ENCODE measurements at regions not wholly inside any gene's neighbourhood (a gene's known extent, or its start where the extent isn't known, plus 50 kb on each side); places are given as distances from the start of the nearest gene placed in this dataset.

GRCh38 chr4:179441596-179441995, 1999.4 kb upstream of the AGA start:
- no peak overlapping the region for H3K4me3 ChIP-seq (ENCODE audit: insufficient read length, low read depth)
- DNase-seq (ENCODE audit: low read depth, low spot score), result no peak
- TF ChIP-seq YY1 (IDR thresholded peaks at IDR 0.05; ENCODE audit: insufficient read depth, insufficient read length), result no peak
- no peak for TF ChIP-seq ZNF274 (IDR thresholded peaks at IDR 0.05; ENCODE audit: low read depth, low read length)
- TF ChIP-seq SUZ12 (IDR thresholded peaks at IDR 0.05; ENCODE audit: extremely low read depth, insufficient read depth, insufficient read length), result no peak
- no peak overlapping the region for H3K9ac ChIP-seq (ENCODE audit: insufficient read length, low read depth)
- H3K9me3 ChIP-seq (ENCODE audit: insufficient read depth, low read length), result no peaks in the 10 kb centered on the region
- no peaks in the 10 kb centered on the region for H3K4me1 ChIP-seq (ENCODE audit: insufficient read depth, insufficient read length)
- H3K27me3 ChIP-seq (ENCODE audit: insufficient read depth, insufficient read length), result no peaks in the 10 kb centered on the region
- H3K36me3 ChIP-seq (ENCODE audit: insufficient read depth, insufficient read length, low read length), result no peaks in the 10 kb centered on the region

- no peaks in the 10 kb centered on the region for H3K9me3 ChIP-seq (ENCODE audit: insufficient read depth, low read length)
- DNase-seq (ENCODE audit: low read depth, low spot score), result no peak
- no peaks in the 10 kb centered on the region for H3K27me3 ChIP-seq (ENCODE audit: insufficient read depth, insufficient read length)
- no peaks in the 10 kb centered on the region for H3K36me3 ChIP-seq (ENCODE audit: insufficient read depth, insufficient read length, low read length)
- no peak overlapping the region for H3K4me3 ChIP-seq (ENCODE audit: insufficient read length, low read depth)
- H3K4me1 ChIP-seq (ENCODE audit: insufficient read depth, insufficient read length), result no peaks in the 10 kb centered on the region
- no peak overlapping the region for H3K9ac ChIP-seq (ENCODE audit: insufficient read length, low read depth)
- no peak for TF ChIP-seq SUZ12 (IDR thresholded peaks at IDR 0.05; ENCODE audit: extremely low read depth, insufficient read depth, insufficient read length)
- TF ChIP-seq YY1 (IDR thresholded peaks at IDR 0.05; ENCODE audit: insufficient read depth, insufficient read length), result no peak
- no peak for TF ChIP-seq ZNF274 (IDR thresholded peaks at IDR 0.05; ENCODE audit: low read depth, low read length)
Measured at GRCh38 chr4:179447308-179447707, 2005.1 kb upstream of the AGA start.

DNA sequence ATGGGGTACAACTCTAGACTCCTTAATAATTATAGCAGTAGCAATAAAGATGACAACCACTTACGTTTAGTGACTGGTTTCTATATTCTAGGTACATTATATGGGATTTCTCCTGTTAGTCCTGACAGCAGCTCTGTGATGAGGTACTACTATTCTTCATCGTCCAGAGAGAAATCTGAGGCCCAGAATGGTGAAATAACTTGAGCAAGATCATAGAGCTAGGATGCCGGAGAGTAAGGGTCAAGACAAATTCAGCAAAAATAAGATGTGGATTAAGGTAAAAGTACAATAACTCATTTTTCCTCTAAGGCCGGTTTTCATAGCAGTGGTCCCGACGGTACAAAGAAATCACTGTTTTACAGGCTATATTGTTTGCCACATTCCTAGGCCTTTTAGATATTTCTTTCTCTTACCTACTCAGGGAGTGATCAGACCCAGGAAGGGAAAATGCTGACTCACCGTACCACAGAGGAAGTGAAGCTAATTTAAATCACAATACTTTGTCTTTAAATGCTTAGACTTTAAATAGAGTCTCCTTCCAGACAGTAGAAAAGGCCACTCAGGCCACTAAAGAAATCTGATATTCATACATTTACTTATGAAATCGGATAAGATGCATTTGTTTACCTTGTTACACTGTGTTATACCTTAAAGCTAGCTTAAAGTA, 2023.0 kb upstream of the AGA start:
- H3K36me3 ChIP-seq (ENCODE audit: insufficient read depth, insufficient read length, low read length), result no peaks in the 10 kb centered on the region
- H3K4me3 ChIP-seq (ENCODE audit: insufficient read length, low read depth), result no peak overlapping the region
- H3K4me1 ChIP-seq (ENCODE audit: insufficient read depth, insufficient read length), result no peaks in the 10 kb centered on the region

DNA sequence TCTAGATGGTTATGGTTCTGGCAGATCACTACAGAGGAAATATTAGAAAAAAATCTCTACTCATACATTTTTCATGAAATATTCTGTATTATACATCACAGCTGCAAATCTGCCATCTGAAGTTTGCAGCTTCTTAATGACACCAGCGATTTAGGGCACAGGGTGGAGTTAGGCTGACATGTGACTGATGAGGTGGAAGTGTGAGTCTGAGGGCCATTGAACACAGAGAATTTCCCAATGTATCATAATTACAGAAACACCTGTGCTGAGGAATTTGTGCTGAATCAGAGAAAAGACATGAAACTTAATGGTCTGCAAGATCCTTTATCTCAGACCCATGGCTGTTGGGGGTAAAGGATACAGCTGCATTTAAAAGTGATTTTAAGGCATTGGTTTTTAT, 2025.6 kb upstream of the AGA start:
- TF ChIP-seq YY1 (IDR thresholded peaks at IDR 0.05; ENCODE audit: insufficient read depth, insufficient read length) (no peak), SUZ12 (IDR thresholded peaks at IDR 0.05; ENCODE audit: extremely low read depth, insufficient read depth, insufficient read length) (no peak), ZNF274 (IDR thresholded peaks at IDR 0.05; ENCODE audit: low read depth, low read length) (no peak)
- Histone ChIP-seq H3K27me3 (ENCODE audit: insufficient read depth, insufficient read length) (no peaks in the 10 kb centered on the region), H3K9me3 (ENCODE audit: insufficient read depth, low read length) (peaks cover 6% of the 10 kb centered on the region; the same call in 1 of the 2 replicates), H3K4me1 (ENCODE audit: insufficient read depth, insufficient read length) (no peaks in the 10 kb centered on the region), H3K9ac (ENCODE audit: insufficient read length, low read depth) (no peak overlapping the region), H3K4me3 (ENCODE audit: insufficient read length, low read depth) (no peak overlapping the region), H3K36me3 (ENCODE audit: insufficient read depth, insufficient read length, low read length) (no peaks in the 10 kb centered on the region)
- DNase-seq (ENCODE audit: low read depth, low spot score), result no peak

More for the DNA sequence above, 2023.0 kb upstream of the AGA start:
- peak; percentile 44 for DNase-seq (ENCODE audit: low read depth, low spot score)
- H3K9ac ChIP-seq (ENCODE audit: insufficient read length, low read depth), result no peak overlapping the region
- no peaks in the 10 kb centered on the region for H3K27me3 ChIP-seq (ENCODE audit: insufficient read depth, insufficient read length)
- H3K9me3 ChIP-seq (ENCODE audit: insufficient read depth, low read length), result peaks cover 6% of the 10 kb centered on the region; the same call in 1 of the 2 replicates
- TF ChIP-seq SUZ12 (IDR thresholded peaks at IDR 0.05; ENCODE audit: extremely low read depth, insufficient read depth, insufficient read length) (no peak), ZNF274 (IDR thresholded peaks at IDR 0.05; ENCODE audit: low read depth, low read length) (no peak), YY1 (IDR thresholded peaks at IDR 0.05; ENCODE audit: insufficient read depth, insufficient read length) (no peak)

DNA sequence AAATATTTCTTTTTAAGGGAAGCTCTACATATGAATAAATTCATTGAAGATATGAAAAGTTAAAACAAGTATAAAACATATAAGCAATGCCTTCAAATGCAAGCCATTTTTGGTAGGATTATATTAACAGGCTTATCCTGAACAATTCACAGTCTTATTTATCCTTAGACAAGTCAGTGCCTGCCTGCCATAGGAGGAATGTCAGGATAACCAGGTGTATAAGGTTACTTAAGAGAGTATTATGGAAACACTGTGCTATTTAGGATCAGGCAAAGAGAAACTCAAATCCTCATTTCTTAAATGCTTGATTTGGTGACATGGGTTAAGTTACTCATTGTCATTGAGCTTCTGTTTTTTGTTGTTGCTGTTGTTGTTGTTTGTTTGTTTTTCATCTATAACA, 2029.9 kb upstream of the AGA start:
- Histone ChIP-seq H3K27me3 (ENCODE audit: insufficient read depth, insufficient read length) (no peaks in the 10 kb centered on the region), H3K9me3 (ENCODE audit: insufficient read depth, low read length) (no peaks in the 10 kb centered on the region)
- no peak for DNase-seq (ENCODE audit: low read depth, low spot score)

GRCh38 chr4:179478608-179479007, 2036.4 kb upstream of the AGA start:
- Histone ChIP-seq H3K27me3 (ENCODE audit: insufficient read depth, insufficient read length) (no peaks in the 10 kb centered on the region), H3K4me3 (ENCODE audit: insufficient read length, low read depth) (no peak overlapping the region), H3K9ac (ENCODE audit: insufficient read length, low read depth) (no peak overlapping the region), H3K4me1 (ENCODE audit: insufficient read depth, insufficient read length) (no peaks in the 10 kb centered on the region), H3K36me3 (ENCODE audit: insufficient read depth, insufficient read length, low read length) (no peaks in the 10 kb centered on the region), H3K9me3 (ENCODE audit: insufficient read depth, low read length) (no peaks in the 10 kb centered on the region)
- DNase-seq (ENCODE audit: low read depth, low spot score), result no peak
- TF ChIP-seq ZNF274 (IDR thresholded peaks at IDR 0.05; ENCODE audit: low read depth, low read length) (no peak), SUZ12 (IDR thresholded peaks at IDR 0.05; ENCODE audit: extremely low read depth, insufficient read depth, insufficient read length) (no peak), YY1 (IDR thresholded peaks at IDR 0.05; ENCODE audit: insufficient read depth, insufficient read length) (no peak)

More for the DNA sequence above, 2029.9 kb upstream of the AGA start:
- H3K36me3 ChIP-seq (ENCODE audit: insufficient read depth, insufficient read length, low read length), result no peaks in the 10 kb centered on the region
- no peak overlapping the region for H3K9ac ChIP-seq (ENCODE audit: insufficient read length, low read depth)
- H3K4me1 ChIP-seq (ENCODE audit: insufficient read depth, insufficient read length), result no peaks in the 10 kb centered on the region
- no peak overlapping the region for H3K4me3 ChIP-seq (ENCODE audit: insufficient read length, low read depth)
- TF ChIP-seq YY1 (IDR thresholded peaks at IDR 0.05; ENCODE audit: insufficient read depth, insufficient read length) (no peak), SUZ12 (IDR thresholded peaks at IDR 0.05; ENCODE audit: extremely low read depth, insufficient read depth, insufficient read length) (no peak), ZNF274 (IDR thresholded peaks at IDR 0.05; ENCODE audit: low read depth, low read length) (no peak)

DNA sequence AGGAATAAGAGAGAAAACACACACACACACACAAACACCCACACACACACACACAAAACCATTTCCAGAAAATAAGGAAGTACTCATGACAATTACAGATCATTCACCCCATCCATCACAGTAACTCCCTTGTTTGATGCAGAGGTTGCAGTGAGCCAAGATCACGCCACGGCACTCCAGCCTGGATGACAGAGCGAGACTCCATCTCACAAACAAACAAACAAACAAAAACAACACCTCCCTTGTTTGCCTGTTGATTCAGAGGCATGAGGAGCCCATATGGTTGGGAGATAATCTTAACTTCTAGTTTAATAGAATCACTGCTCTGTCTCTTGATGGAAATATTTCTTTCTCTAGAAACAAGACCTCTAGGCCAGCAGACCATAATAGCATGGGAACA, 2043.5 kb upstream of the AGA start:
- no peak for DNase-seq (ENCODE audit: low read depth, low spot score)
- no peak overlapping the region for H3K9ac ChIP-seq (ENCODE audit: insufficient read length, low read depth)
- H3K9me3 ChIP-seq (ENCODE audit: insufficient read depth, low read length), result no peaks in the 10 kb centered on the region
- H3K36me3 ChIP-seq (ENCODE audit: insufficient read depth, insufficient read length, low read length), result no peaks in the 10 kb centered on the region
- H3K4me3 ChIP-seq (ENCODE audit: insufficient read length, low read depth), result no peak overlapping the region
- no peaks in the 10 kb centered on the region for H3K27me3 ChIP-seq (ENCODE audit: insufficient read depth, insufficient read length)
- TF ChIP-seq ZNF274 (IDR thresholded peaks at IDR 0.05; ENCODE audit: low read depth, low read length), result no peak
- no peak for TF ChIP-seq YY1 (IDR thresholded peaks at IDR 0.05; ENCODE audit: insufficient read depth, insufficient read length)
- no peak for TF ChIP-seq SUZ12 (IDR thresholded peaks at IDR 0.05; ENCODE audit: extremely low read depth, insufficient read depth, insufficient read length)
- H3K4me1 ChIP-seq (ENCODE audit: insufficient read depth, insufficient read length), result peaks cover 2% of the 10 kb centered on the region

All from NT2/D1 (cell line).